Memory B cell (primary cell): ENCODE measurements at regions not wholly inside any gene's neighbourhood (a gene's known extent, or its start where the extent isn't known, plus 50 kb on each side); places are given as distances from the start of the nearest gene placed in this dataset.

ENCODE experiments used
- ATAC-seq: fragments of 150-1000 bp; cut with Tn5 transposase; 2 replicates; pipeline ENCODE4 v1.10.0; 2021; ENCODE audit warnings: low read depth, mild to moderate bottlenecking, moderate library complexity
- DNase-seq, 2 donors: peaks; one replicate each; pipeline ENCODE4 v3.0.0; 2022; ENCODE audit warnings: low spot score in 2 of 2
- H3K27ac Mint-ChIP-seq: one replicate; pipeline ENCODE4 v1.8.0; 2022; ENCODE audit warnings: mild to moderate bottlenecking, moderate library complexity, mixed read lengths
- H3K27me3 Mint-ChIP-seq: one replicate; pipeline ENCODE4 v1.8.0; 2022; ENCODE audit warnings: mixed read lengths
- H3K36me3 Mint-ChIP-seq: one replicate; pipeline ENCODE4 v1.8.0; 2022; ENCODE audit warnings: mild to moderate bottlenecking, mixed read lengths
- H3K4me1 Mint-ChIP-seq: one replicate; pipeline ENCODE4 v1.8.0; 2022; ENCODE audit warnings: mixed read lengths
- H3K4me3 Mint-ChIP-seq: one replicate; pipeline ENCODE4 v1.8.0; 2022; ENCODE audit warnings: mild to moderate bottlenecking, moderate library complexity, mixed read lengths
- H3K9me3 Mint-ChIP-seq: one replicate; pipeline ENCODE4 v1.8.0; 2022; ENCODE audit warnings: mixed read lengths

DNA sequence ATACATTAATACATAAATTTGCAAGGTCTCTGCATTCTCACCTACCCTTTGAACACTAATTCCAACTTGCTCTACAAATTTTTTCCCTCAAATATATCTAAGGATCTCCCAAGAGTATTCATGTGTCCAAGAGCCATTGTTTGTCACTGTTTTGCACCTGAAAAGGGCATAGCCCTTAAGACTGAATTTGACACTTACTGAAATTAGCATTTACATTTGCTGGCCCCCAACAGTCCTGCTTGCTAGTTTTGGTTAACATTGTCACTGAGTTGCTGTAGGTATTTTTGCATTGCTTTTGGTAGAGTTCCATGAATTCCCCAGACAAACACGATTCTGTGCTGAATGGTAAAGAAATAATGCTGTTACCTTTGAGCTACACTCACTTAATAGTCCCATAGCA is 57.3 kb downstream of the KCNA4 start:
- DNase-seq (no peak), ATAC-seq (no peak)
- Mint-ChIP-seq H3K9me3 (peaks cover 4% of the 10 kb centered on the region), H3K36me3 (no peaks in the 10 kb centered on the region), H3K27ac (no peak overlapping the region), H3K27me3 (no peaks in the 10 kb centered on the region), H3K4me3 (no peak overlapping the region), H3K4me1 (no peaks in the 10 kb centered on the region)

DNA sequence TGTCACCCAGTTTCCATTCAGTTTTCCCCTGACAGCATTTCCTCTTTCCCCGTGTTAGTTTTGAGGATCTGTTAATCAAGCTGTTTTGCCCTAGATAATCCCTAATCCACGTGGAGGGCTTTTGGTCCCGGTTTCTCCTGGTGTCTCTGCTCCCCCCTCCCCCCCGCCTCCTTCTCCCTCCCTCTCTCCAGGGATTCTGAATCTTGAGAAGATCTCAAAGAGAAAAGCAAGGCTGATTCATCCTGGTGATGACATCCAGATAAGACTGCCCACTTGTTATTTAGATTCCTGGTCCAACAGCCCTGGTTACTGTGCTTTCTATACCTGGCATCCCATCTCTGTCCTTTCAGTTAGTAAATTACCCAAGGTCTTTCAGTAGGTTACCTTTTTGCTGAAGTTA is 59.4 kb downstream of the KCNA4 start:
- ATAC-seq = no peak
- H3K36me3 Mint-ChIP-seq = no peaks in the 10 kb centered on the region

DNA sequence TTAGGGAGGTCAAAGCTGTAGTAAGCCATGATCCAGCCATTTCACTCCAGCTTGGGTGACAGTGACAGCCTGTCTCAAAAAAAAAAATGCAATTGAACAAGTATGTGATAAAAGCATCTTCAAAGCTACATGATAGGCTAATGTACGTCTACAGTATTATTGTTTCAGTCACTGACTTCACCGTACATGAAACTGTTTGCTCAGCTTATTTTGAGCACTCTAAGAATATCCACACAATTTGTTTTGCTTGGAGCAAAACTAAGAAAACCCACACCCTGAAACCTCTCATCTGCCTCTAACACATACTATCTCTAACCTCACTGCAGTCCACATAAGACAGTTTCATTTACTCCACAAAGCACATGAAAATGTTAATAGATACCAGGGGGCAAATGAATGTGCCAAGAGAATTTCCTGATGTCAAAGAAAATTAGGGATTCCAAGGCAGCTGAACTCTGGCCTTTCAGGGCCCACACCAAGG is 60.7 kb downstream of the KCNA4 start:
- Mint-ChIP-seq H3K27ac (no peak overlapping the region), H3K4me3 (no peak overlapping the region), H3K27me3 (no peaks in the 10 kb centered on the region), H3K9me3 (peaks cover 5% of the 10 kb centered on the region), H3K36me3 (no peaks in the 10 kb centered on the region), H3K4me1 (no peaks in the 10 kb centered on the region)
- ATAC-seq (no peak), DNase-seq (no peak)

More for the DNA sequence above, 59.4 kb downstream of the KCNA4 start:
- no peak overlapping the region for H3K27ac Mint-ChIP-seq
- no peaks in the 10 kb centered on the region for H3K27me3 Mint-ChIP-seq
- no peaks in the 10 kb centered on the region for H3K4me1 Mint-ChIP-seq
- H3K9me3 Mint-ChIP-seq = peaks cover 5% of the 10 kb centered on the region
- no peak for DNase-seq
- no peak overlapping the region for H3K4me3 Mint-ChIP-seq

DNA sequence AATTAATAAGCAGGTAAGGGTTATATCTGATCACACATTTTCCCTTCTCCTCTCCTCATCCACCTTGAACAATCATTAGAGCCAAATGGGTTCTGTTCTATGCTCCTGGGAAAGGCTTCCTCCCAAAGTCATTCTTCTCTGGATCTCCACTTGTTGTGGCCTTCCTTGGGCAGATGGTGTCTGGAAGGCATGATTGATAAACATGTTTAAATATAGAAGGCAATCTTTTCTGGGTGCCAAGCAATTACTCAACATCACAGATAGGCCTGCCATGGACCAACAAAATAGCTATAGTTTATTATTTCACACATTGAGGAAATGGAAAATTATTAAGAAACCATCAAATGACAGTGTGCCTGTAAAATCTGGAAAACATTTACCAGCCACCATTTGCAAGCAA is 73.5 kb downstream of the KCNA4 start:
- H3K4me1 Mint-ChIP-seq = no peaks in the 10 kb centered on the region
- no peak for DNase-seq
- H3K27me3 Mint-ChIP-seq = no peaks in the 10 kb centered on the region
- H3K36me3 Mint-ChIP-seq = no peaks in the 10 kb centered on the region
- H3K27ac Mint-ChIP-seq = no peak overlapping the region
- no peak overlapping the region for H3K4me3 Mint-ChIP-seq
- H3K9me3 Mint-ChIP-seq = peaks cover 5% of the 10 kb centered on the region
- ATAC-seq = no peak

DNA sequence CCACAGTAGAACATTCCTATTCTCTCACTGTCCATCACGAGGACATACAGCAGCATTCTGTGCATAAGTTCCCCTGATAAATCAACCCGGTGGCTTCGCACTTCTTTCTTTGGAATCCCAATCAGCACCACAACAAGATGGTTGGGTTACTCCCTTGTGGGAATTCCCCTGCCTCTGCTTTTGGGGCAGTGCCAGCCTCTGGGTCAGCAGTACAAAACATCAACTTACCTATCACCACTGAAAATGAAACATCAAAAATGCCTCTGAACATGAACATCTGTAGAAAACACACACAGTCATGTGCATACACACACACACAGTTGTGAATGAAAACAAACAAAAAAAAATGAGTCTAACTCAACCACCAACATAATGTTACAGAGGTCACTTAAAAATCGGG is 79.3 kb downstream of the KCNA4 start:
- H3K27me3 Mint-ChIP-seq = no peaks in the 10 kb centered on the region
- no peaks in the 10 kb centered on the region for H3K36me3 Mint-ChIP-seq
- H3K27ac Mint-ChIP-seq = no peak overlapping the region
- ATAC-seq = no peak
- no peaks in the 10 kb centered on the region for H3K4me1 Mint-ChIP-seq
- no peak for DNase-seq
- H3K4me3 Mint-ChIP-seq = no peak overlapping the region
- H3K9me3 Mint-ChIP-seq = peaks cover 5% of the 10 kb centered on the region

DNA sequence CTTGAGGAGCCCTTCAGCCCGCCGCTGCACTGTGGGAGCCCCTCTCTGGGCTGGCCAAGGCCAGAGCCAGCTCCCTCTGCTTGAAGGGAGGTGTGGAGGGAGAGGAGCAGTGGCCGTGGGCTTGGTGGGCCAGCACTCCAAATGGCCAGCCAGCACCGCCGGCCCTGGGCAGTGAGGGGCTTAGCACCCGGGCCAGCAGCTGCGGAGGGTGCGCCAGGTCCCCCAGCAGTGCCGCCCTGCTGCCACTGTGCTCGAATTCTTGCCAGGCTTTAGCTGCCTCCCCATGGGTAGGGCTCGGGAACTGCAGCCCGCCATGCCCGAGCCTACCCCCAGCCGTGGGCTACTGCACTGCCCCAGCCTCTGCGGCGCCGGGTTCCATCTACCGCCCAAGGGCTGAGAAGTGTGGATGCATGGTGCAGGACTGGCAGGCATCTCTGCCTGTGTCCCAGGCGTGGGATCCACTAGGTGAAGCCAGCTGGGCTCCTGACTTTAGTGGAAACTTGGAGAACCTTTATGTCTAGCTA is 82.7 kb downstream of the KCNA4 start:
- Mint-ChIP-seq H3K4me3 (no peak overlapping the region), H3K4me1 (no peaks in the 10 kb centered on the region), H3K9me3 (peaks cover 7% of the 10 kb centered on the region), H3K27me3 (no peaks in the 10 kb centered on the region), H3K27ac (no peak overlapping the region), H3K36me3 (no peaks in the 10 kb centered on the region)
- DNase-seq (no peak), ATAC-seq (no peak)

DNA sequence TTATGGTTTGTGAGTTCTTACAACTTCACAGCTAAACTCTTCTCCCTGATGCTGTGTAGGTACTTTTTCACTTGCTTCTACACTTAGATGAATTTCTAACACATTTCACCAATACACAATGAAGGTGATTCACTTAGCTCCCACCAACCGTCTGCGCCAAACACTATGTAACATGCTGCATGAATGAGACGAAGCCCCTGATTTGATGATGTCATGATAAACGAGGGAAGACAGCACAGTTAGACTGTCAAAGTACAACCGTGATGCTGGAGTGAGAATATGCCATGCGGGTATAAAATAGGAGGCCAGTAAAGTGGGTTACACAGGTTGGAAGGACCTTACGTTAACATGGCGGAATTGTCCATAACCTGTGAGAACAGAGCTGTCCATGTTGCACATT is 100.8 kb downstream of the KCNA4 start:
- no peak for ATAC-seq
- Mint-ChIP-seq H3K36me3 (no peaks in the 10 kb centered on the region), H3K4me3 (no peak overlapping the region), H3K9me3 (peaks cover 6% of the 10 kb centered on the region), H3K27me3 (no peaks in the 10 kb centered on the region), H3K4me1 (no peaks in the 10 kb centered on the region), H3K27ac (no peak overlapping the region)
- DNase-seq = no peak

DNA sequence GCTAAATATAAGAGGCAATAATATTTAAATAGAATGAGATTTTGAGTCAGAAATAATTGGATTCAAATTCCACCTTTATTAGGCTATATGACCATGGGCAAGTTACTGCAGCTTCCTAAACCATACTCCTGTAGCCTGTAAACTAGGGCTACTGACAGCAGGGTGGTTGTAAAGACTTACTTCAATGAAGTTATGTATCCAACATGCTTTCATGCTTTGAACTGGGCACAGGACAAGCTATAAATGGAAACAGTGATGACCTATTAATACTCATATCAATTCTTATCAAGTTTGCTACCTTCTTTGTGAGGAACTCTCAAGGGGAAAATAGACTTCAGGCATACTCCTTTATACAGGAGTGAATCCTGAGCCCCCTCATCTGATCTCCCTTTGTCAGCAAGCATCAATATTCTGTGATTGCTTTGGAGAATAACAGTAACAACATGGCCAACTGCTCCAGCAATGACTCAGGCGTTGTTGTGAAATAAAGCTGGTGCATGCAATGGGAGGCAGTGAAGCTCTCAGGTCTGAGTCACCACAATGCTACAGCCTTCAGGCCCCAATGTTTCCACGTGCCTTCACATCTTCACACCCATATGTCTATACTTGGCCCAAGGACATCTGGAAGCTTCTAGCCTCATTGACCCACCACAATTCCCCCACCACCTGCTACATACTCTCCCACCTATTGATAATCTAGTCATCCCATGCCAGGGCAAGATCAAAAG is 102.5 kb downstream of the KCNA4 start:
- no peak for DNase-seq
- Mint-ChIP-seq H3K27ac (no peak overlapping the region), H3K36me3 (no peaks in the 10 kb centered on the region), H3K4me1 (no peaks in the 10 kb centered on the region), H3K9me3 (peaks cover 6% of the 10 kb centered on the region), H3K27me3 (no peaks in the 10 kb centered on the region), H3K4me3 (no peak overlapping the region)
- no peak for ATAC-seq

DNA sequence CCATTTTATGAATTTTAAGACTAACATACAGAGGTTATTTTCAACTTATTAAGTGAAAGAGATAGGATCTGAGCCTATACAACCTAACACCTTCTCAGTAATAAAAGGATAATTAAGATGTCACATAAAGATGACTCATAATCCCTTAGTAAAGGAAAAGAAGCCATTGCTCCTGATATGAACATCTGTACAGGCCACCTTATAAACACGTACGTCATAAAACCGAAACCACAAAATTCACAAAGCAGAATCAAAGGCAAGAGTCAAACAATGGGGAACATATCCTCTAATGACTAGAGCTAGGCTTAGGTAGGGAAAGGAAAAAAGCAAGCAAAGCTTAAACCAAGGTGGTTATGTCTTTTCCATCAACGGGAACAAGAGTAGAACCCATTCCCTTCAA is 103.5 kb downstream of the KCNA4 start:
- Mint-ChIP-seq H3K4me3 (no peak overlapping the region), H3K27ac (no peak overlapping the region), H3K27me3 (no peaks in the 10 kb centered on the region), H3K36me3 (no peaks in the 10 kb centered on the region), H3K9me3 (peaks cover 3% of the 10 kb centered on the region), H3K4me1 (no peaks in the 10 kb centered on the region)
- no peak for DNase-seq
- no peak for ATAC-seq

DNA sequence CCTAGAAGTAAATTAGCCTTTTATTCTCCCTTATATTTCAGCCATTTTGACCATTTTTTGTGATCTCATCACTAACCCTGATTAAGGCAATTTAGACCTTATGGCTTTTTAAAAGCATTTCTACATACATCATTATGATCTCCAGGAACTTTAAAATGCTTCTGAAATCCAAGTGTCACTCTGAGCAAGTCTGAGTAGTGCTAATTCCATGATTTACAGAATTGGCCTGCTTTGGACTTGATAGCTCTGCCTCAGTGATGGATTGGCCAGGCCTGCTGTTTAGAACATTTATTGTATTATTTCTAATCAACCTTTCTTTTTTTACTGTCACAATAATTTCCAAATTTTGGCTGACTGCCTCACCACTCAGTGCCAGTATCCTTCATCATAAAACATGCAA is 116.4 kb downstream of the KCNA4 start:
- Mint-ChIP-seq H3K27ac (no peak overlapping the region), H3K4me1 (no peaks in the 10 kb centered on the region), H3K9me3 (peaks cover 2% of the 10 kb centered on the region), H3K36me3 (no peaks in the 10 kb centered on the region), H3K27me3 (no peaks in the 10 kb centered on the region), H3K4me3 (no peak overlapping the region)
- DNase-seq (no peak), ATAC-seq (no peak)

DNA sequence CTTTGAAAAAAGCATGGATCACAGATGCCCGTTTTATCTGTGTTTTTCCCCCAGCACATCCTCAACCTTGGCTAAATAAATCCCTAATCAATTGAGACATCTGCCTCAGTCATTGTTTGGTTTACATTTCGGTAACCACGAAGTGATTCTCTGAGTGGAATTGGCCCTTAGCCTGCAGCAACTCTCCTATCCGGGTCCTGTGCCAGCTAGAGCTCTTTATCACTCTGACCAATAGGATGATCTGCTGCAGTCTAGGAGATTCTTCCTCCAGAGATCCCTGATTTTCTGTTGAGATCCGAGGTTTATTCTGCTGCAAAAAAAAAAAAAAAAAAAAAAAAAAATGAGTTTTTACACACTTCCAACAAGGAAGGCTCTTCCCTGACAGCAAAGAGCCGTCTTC is 137.3 kb downstream of the KCNA4 start:
- Mint-ChIP-seq H3K36me3 (no peaks in the 10 kb centered on the region), H3K4me1 (no peaks in the 10 kb centered on the region), H3K9me3 (peaks cover 1% of the 10 kb centered on the region), H3K4me3 (no peak overlapping the region), H3K27me3 (no peaks in the 10 kb centered on the region), H3K27ac (no peak overlapping the region)
- DNase-seq (no peak), ATAC-seq (no peak)

DNA sequence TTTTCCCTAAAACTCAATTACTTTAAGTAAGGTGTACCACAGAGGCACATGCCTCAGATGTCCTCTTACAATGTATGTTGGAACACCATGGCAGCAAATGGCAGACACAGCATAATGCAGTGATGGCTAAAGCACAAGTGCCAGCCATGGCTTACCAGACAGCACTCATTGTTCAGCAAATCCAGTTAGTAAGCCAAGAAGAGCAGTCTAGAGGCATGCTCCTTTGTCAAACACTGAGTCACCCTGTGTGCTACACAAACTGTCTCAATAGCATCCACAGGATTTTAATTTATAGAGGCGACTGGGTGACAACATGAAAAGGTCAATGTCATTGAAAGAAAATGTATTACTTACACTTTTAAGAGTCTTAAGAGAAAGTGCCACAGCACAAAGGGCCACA is 140.6 kb downstream of the KCNA4 start:
- peaks cover 4% of the 10 kb centered on the region for H3K9me3 Mint-ChIP-seq
- H3K27ac Mint-ChIP-seq = no peak overlapping the region
- H3K36me3 Mint-ChIP-seq = no peaks in the 10 kb centered on the region
- H3K4me1 Mint-ChIP-seq = no peaks in the 10 kb centered on the region
- DNase-seq = no peak
- no peak for ATAC-seq
- H3K4me3 Mint-ChIP-seq = no peak overlapping the region
- no peaks in the 10 kb centered on the region for H3K27me3 Mint-ChIP-seq

DNA sequence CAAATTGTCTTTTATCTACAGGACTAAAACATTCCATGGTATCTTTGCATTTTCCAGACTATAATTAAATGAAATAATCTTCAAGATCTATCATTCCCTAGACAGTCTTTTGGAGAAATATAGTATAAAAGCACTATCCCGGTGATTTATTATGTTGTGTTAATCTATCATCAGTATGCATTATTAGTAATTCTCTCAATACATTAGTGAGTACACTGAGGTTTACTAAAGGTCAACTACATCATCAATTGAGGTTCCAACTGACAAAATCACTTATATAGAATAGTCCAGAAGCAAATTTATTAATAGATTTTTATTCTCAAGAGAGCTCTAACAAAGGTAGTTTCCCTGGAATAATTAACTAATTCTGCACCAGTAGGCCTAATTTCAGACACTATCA is 169.6 kb downstream of the KCNA4 start:
- Mint-ChIP-seq H3K36me3 (no peaks in the 10 kb centered on the region), H3K27me3 (no peaks in the 10 kb centered on the region), H3K9me3 (peaks cover 5% of the 10 kb centered on the region), H3K27ac (no peak overlapping the region), H3K4me3 (no peak overlapping the region), H3K4me1 (no peaks in the 10 kb centered on the region)
- ATAC-seq (no peak), DNase-seq (no peak)

DNA sequence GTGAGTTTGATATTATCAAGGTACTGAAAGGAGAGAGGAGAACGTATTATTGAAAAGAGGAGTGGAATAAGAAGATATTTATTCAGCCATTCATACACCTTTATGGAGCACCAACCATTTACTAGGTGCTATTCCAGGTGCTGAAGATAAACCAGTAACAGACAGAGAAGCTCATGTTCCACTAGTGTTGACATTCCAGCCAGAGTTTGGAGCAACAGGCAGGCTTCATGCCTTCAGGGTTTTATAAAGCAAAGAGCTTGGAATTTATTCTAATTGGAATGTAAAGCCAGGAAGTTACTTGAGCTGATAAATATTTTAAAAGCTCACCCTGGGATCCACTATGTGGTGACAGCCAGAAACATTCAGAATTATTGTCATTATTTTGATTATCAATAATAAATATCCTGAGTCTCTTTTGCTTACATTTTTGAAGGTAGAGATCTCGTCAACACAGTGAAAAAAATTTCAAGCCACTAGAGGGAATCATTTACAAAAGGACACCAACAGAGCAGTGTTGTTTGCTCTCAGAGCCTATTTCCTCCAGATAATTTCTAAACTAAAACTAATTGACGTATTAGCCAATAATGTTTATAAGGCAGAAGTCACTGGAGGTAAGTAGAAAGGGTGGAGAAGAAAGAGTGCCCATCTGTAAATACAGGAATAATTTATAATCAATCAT is 172.0 kb downstream of the KCNA4 start:
- DNase-seq (no peak), ATAC-seq (no peak)
- Mint-ChIP-seq H3K9me3 (peaks cover 5% of the 10 kb centered on the region), H3K4me3 (no peak overlapping the region), H3K36me3 (no peaks in the 10 kb centered on the region), H3K27ac (no peak overlapping the region), H3K4me1 (no peaks in the 10 kb centered on the region), H3K27me3 (no peaks in the 10 kb centered on the region)

DNA sequence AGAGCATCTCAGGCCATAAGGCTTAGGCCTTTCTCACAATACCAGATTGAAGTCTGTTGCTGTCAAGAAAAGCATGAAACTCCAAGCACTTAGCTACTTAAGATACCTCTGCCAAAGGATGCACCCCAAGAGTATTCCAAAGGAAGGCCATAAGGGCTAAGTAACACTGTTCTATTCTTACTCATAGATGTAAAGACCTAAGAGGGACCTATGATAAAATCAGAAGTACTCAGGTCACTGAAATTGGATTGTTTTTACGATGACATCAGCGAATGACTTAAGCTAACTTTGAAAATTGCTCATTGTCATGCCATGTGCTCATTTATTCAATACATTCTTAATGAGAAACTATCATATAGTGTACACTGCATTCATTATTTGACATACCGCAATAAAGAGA is 172.8 kb downstream of the KCNA4 start:
- peaks cover 5% of the 10 kb centered on the region for H3K9me3 Mint-ChIP-seq
- no peaks in the 10 kb centered on the region for H3K4me1 Mint-ChIP-seq
- ATAC-seq (no peak), DNase-seq (no peak)
- H3K27me3 Mint-ChIP-seq = no peaks in the 10 kb centered on the region
- no peak overlapping the region for H3K27ac Mint-ChIP-seq
- no peaks in the 10 kb centered on the region for H3K36me3 Mint-ChIP-seq
- H3K4me3 Mint-ChIP-seq = no peak overlapping the region
